Neural progenitor cell (in vitro differentiated cells): ENCODE measurements at regions not wholly inside any gene's neighbourhood (a gene's known extent, or its start where the extent isn't known, plus 50 kb on each side); places are given as distances from the start of the nearest gene placed in this dataset.

Experiments used
- DNase-seq: peaks from one replicate; pipeline ENCODE4 v3.0.0-alpha.2; 2016; ENCODE audit warnings: low spot score
- H2AFZ ChIP-seq: fragments of 200-600 bp; sonication (generic); replicated peaks from 2 replicates; pipeline ENCODE4 v1.6.1; 2016; ENCODE audit warnings: antibody characterized with exemption
- H3F3A ChIP-seq: fragments of 200-600 bp; sonication (generic); 2 replicates; pipeline ENCODE4 v1.6.1; 2016; ENCODE audit warnings: antibody characterized with exemption, low read depth
- H3K27ac ChIP-seq: fragments of 200-600 bp; sonication (generic); 2 replicates; pipeline ENCODE4 v1.5.1; 2016; ENCODE audit warnings: mild to moderate bottlenecking
- H3K27me3 ChIP-seq: fragments of 200-600 bp; sonication (generic); 2 replicates; pipeline ENCODE4 v1.6.1; 2016; ENCODE audit warnings: mild to moderate bottlenecking, moderate library complexity
- H3K36me3 ChIP-seq: fragments of 200-600 bp; sonication (generic); 2 replicates; pipeline ENCODE4 v1.5.1; 2016
- H3K4me1 ChIP-seq: fragments of 200-600 bp; sonication (generic); 2 replicates; pipeline ENCODE4 v1.6.1; 2016; ENCODE audit warnings: mixed run types
- H3K4me2 ChIP-seq: fragments of 200-600 bp; sonication (generic); 2 replicates; pipeline ENCODE4 v1.6.1; 2016
- H3K4me3 ChIP-seq: fragments of 200-600 bp; sonication (generic); 2 replicates; pipeline ENCODE4 v1.5.1; 2016
- H3K79me2 ChIP-seq: fragments of 200-600 bp; sonication (generic); 2 replicates; pipeline ENCODE4 v1.6.1; 2016; ENCODE audit warnings: low read depth
- H3K9ac ChIP-seq: fragments of 200-600 bp; sonication (generic); 2 replicates; pipeline ENCODE4 v1.6.1; 2016
- H3K9me3 ChIP-seq: fragments of 200-600 bp; sonication (generic); 2 replicates; pipeline ENCODE4 v1.5.1; 2016; ENCODE audit warnings: low read depth
- H4K20me1 ChIP-seq: fragments of 200-600 bp; sonication (generic); 2 replicates; pipeline ENCODE4 v1.6.1; 2016; ENCODE audit warnings: low read depth
- H3K27ac Mint-ChIP-seq: 3 replicates; pipeline ENCODE4 v1.8.0; 2021; ENCODE audit warnings: mixed read lengths
- H3K27me3 Mint-ChIP-seq: 2 replicates; pipeline ENCODE4 v1.8.0; 2022; ENCODE audit warnings: low read depth, mild to moderate bottlenecking, inconsistent platforms, moderate library complexity, mixed read lengths; ENCODE audit not compliant: insufficient read depth
- H3K36me3 Mint-ChIP-seq: 3 replicates; pipeline ENCODE4 v1.8.0; 2021; ENCODE audit warnings: mixed read lengths
- H3K4me1 Mint-ChIP-seq: 3 replicates; pipeline ENCODE4 v1.8.0; 2021; ENCODE audit warnings: mixed read lengths
- H3K4me3 Mint-ChIP-seq: 3 replicates; pipeline ENCODE4 v1.8.0; 2021; ENCODE audit warnings: mild to moderate bottlenecking, moderate library complexity, mixed read lengths
- H3K9me3 Mint-ChIP-seq: 3 replicates; pipeline ENCODE4 v1.8.0; 2020; ENCODE audit warnings: mixed read lengths
- CTCF ChIP-seq: fragments of 200-600 bp; sonication (generic); IDR thresholded peaks from 2 replicates; pipeline ENCODE4 v1.5.1; 2017; ENCODE audit warnings: antibody characterized with exemption, mild to moderate bottlenecking
- EZH2 ChIP-seq: fragments of 200-600 bp; sonication (generic); IDR thresholded peaks from 2 replicates; pipeline ENCODE4 v1.6.1; 2017; ENCODE audit warnings: antibody characterized with exemption, mild to moderate bottlenecking, moderate library complexity
- EZH2phosphoT487 ChIP-seq: fragments of 200-600 bp; sonication (generic); IDR thresholded peaks from 2 replicates; pipeline ENCODE4 v1.6.1; 2017; ENCODE audit warnings: antibody characterized with exemption

- Histone ChIP-seq H3K9ac (no peak overlapping the region), H3K9me3 (no peaks in the 10 kb centered on the region), H3K36me3 (no peaks in the 10 kb centered on the region), H3K4me2 (no peak overlapping the region), H3K79me2 (no peaks in the 10 kb centered on the region), H3K4me3 (no peak overlapping the region), H3K4me1 (peaks cover 5% of the 10 kb centered on the region), H2AFZ (no peak overlapping the region), H3K27me3 (no peaks in the 10 kb centered on the region), H4K20me1 (no peaks in the 10 kb centered on the region), H3F3A (no peaks in the 10 kb centered on the region), H3K27ac (no peak overlapping the region)
- H3K4me3 Mint-ChIP-seq = no peak overlapping the region
- TF ChIP-seq CTCF (no peak), EZH2 (no peak), EZH2phosphoT487 (no peak)
- peaks cover 9% of the 10 kb centered on the region for H3K36me3 Mint-ChIP-seq
- no peak for DNase-seq
- peaks cover 12% of the 10 kb centered on the region for H3K9me3 Mint-ChIP-seq
- no peaks in the 10 kb centered on the region for H3K27me3 Mint-ChIP-seq
- no peaks in the 10 kb centered on the region for H3K4me1 Mint-ChIP-seq
- H3K27ac Mint-ChIP-seq = no peak overlapping the region
These were observed 408.1 kb upstream of the ADGRL2 start for GRCh38 chr1:81392526-81393226.

GRCh38 chr1:81391125-81391828 lies 409.5 kb upstream of the ADGRL2 start:
- H3K36me3 Mint-ChIP-seq = peaks cover 7% of the 10 kb centered on the region
- H3K27me3 Mint-ChIP-seq = no peaks in the 10 kb centered on the region
- no peak overlapping the region for H3K27ac ChIP-seq
- no peaks in the 10 kb centered on the region for H3K9me3 ChIP-seq
- no peaks in the 10 kb centered on the region for H3K36me3 ChIP-seq
- H3F3A ChIP-seq = no peaks in the 10 kb centered on the region
- H3K4me2 ChIP-seq = no peak overlapping the region
- peaks cover 4% of the 10 kb centered on the region for H3K9me3 Mint-ChIP-seq
- no peaks in the 10 kb centered on the region for H3K79me2 ChIP-seq
- no peak overlapping the region for H3K27ac Mint-ChIP-seq
- no peaks in the 10 kb centered on the region for H4K20me1 ChIP-seq
- TF ChIP-seq EZH2 (no peak), CTCF (no peak)
- no peak overlapping the region for H2AFZ ChIP-seq
- H3K4me3 Mint-ChIP-seq = no peak overlapping the region
- DNase-seq = no peak
- no peak overlapping the region for H3K4me3 ChIP-seq
- peaks cover 1% of the 10 kb centered on the region for H3K4me1 Mint-ChIP-seq
- H3K4me1 ChIP-seq = peaks cover 5% of the 10 kb centered on the region
- no peaks in the 10 kb centered on the region for H3K27me3 ChIP-seq
- H3K9ac ChIP-seq = no peak overlapping the region

DNA sequence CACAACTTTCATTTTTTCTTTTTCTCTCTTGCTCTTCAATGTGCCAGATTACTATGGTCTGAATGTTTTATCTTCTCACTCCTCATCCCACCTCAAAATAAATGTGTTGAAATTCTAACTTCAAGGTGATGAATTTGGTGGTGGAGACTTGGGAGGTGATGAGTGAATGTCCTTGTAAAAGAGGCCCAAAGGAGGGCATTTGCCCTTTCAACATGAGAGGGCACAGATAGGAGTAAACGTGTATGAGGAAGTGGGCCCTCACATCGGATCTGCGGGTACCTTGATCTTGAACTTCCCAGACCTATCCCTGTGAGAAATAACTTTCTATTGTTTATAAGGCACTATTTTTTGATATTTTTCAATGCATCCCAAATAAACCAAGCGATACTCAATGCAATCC lies 412.3 kb upstream of the ADGRL2 start:
- H3K27ac Mint-ChIP-seq = no peak overlapping the region
- Histone ChIP-seq H3K9me3 (no peaks in the 10 kb centered on the region), H2AFZ (no peak overlapping the region), H4K20me1 (no peaks in the 10 kb centered on the region), H3K4me1 (peaks cover 2% of the 10 kb centered on the region), H3K36me3 (no peaks in the 10 kb centered on the region), H3K4me2 (no peak overlapping the region), H3F3A (no peaks in the 10 kb centered on the region), H3K27ac (no peak overlapping the region), H3K9ac (no peak overlapping the region), H3K79me2 (no peaks in the 10 kb centered on the region), H3K4me3 (no peak overlapping the region), H3K27me3 (no peaks in the 10 kb centered on the region)
- DNase-seq = no peak
- TF ChIP-seq EZH2phosphoT487 (no peak), EZH2 (no peak), CTCF (no peak)
- no peaks in the 10 kb centered on the region for H3K27me3 Mint-ChIP-seq
- H3K9me3 Mint-ChIP-seq = no peaks in the 10 kb centered on the region
- H3K36me3 Mint-ChIP-seq = no peaks in the 10 kb centered on the region
- H3K4me1 Mint-ChIP-seq = peaks cover 2% of the 10 kb centered on the region
- H3K4me3 Mint-ChIP-seq = no peak overlapping the region
